ENCODE measurements at regions not wholly inside any gene's neighbourhood (a gene's known extent, or its start where the extent isn't known, plus 50 kb on each side); places are given as distances from the start of the nearest gene placed in this dataset.
"Not testable (repeated sequence)": the region's sequence is repeated elsewhere in the genome, so short reads cannot be mapped to it uniquely, and the experiment has no call there.

GRCh38 chr4:13998850-13999445, 371.4 kb upstream of the BOD1L1 start:
- H3K4me3 ChIP-seq = no peak overlapping the region
- no peak overlapping the region for H3K27ac ChIP-seq

- Histone ChIP-seq H3K27ac (no peak overlapping the region), H3K4me3 (no peak overlapping the region)
Measured at GRCh38 chr4:14000091-14000814, 372.7 kb upstream of the BOD1L1 start.

GRCh38 chr4:14002331-14002730, 374.8 kb upstream of the BOD1L1 start:
- not testable (repeated sequence) for H3K27ac ChIP-seq, H3K4me3 ChIP-seq

- H3K27ac ChIP-seq = no peak overlapping the region
- H3K4me3 ChIP-seq = no peak overlapping the region
Measured at GRCh38 chr4:14008494-14008893, 381.0 kb upstream of the BOD1L1 start.

GRCh38 chr4:14018191-14018853, 390.8 kb upstream of the BOD1L1 start:
- Histone ChIP-seq H3K4me3 (no peak overlapping the region), H3K27ac (no peak overlapping the region)

GRCh38 chr4:14022456-14022855, 394.9 kb upstream of the BOD1L1 start:
- Histone ChIP-seq H3K27ac (no peak overlapping the region), H3K4me3 (no peak overlapping the region)

- Histone ChIP-seq H3K27ac (no peak overlapping the region), H3K4me3 (no peak overlapping the region)
Measured at GRCh38 chr4:14023036-14023435, 395.5 kb upstream of the BOD1L1 start.

- no peak overlapping the region for H3K27ac ChIP-seq
Measured at GRCh38 chr4:14023896-14024295, 396.4 kb upstream of the BOD1L1 start.

GRCh38 chr4:14025111-14025510, 397.6 kb upstream of the BOD1L1 start:
- Histone ChIP-seq H3K4me3 (no peak overlapping the region), H3K27ac (no peak overlapping the region)

More at GRCh38 chr4:14023896-14024295, 396.4 kb upstream of the BOD1L1 start:
- no peak overlapping the region for H3K4me3 ChIP-seq

GRCh38 chr4:14025891-14026290, 398.4 kb upstream of the BOD1L1 start:
- H3K4me3 ChIP-seq = no peak overlapping the region
- no peak overlapping the region for H3K27ac ChIP-seq

GRCh38 chr4:14028862-14029261, 401.3 kb upstream of the BOD1L1 start:
- no peak overlapping the region for H3K4me3 ChIP-seq
- H3K27ac ChIP-seq = no peak overlapping the region

- H3K27ac ChIP-seq = no peak overlapping the region
- no peak overlapping the region for H3K4me3 ChIP-seq
Measured at GRCh38 chr4:14035076-14035475, 407.6 kb upstream of the BOD1L1 start.

GRCh38 chr4:14043203-14043602, 415.7 kb upstream of the BOD1L1 start:
- no peak overlapping the region for H3K27ac ChIP-seq
- no peak overlapping the region for H3K4me3 ChIP-seq

- Histone ChIP-seq H3K4me3 (no peak overlapping the region), H3K27ac (no peak overlapping the region)
Measured at GRCh38 chr4:14046642-14047041, 419.1 kb upstream of the BOD1L1 start.

- H3K4me3 ChIP-seq = no peak overlapping the region
- H3K27ac ChIP-seq = no peak overlapping the region
Measured at GRCh38 chr4:14047840-14048239, 420.3 kb upstream of the BOD1L1 start.

- H3K27ac ChIP-seq = no peak overlapping the region
Measured at GRCh38 chr4:14049946-14050345, 422.4 kb upstream of the BOD1L1 start.

GRCh38 chr4:14053291-14053690, 425.8 kb upstream of the BOD1L1 start:
- Histone ChIP-seq H3K27ac (no peak overlapping the region), H3K4me3 (no peak overlapping the region)

More at GRCh38 chr4:14049946-14050345, 422.4 kb upstream of the BOD1L1 start:
- H3K4me3 ChIP-seq = no peak overlapping the region

GRCh38 chr4:14054391-14054790, 426.9 kb upstream of the BOD1L1 start:
- Histone ChIP-seq H3K27ac (no peak overlapping the region), H3K4me3 (no peak overlapping the region)

GRCh38 chr4:14059006-14059405, 431.5 kb upstream of the BOD1L1 start:
- Histone ChIP-seq H3K4me3 (no peak overlapping the region), H3K27ac (no peak overlapping the region)

- Histone ChIP-seq H3K27ac (no peak overlapping the region), H3K4me3 (no peak overlapping the region)
Measured at GRCh38 chr4:14064984-14065383, 437.5 kb upstream of the BOD1L1 start.

GRCh38 chr4:14065406-14065805, 437.9 kb upstream of the BOD1L1 start:
- no peak overlapping the region for H3K27ac ChIP-seq
- no peak overlapping the region for H3K4me3 ChIP-seq

Data from skin epidermis (tissue), 12 donors.